ENCODE measurements at regions not wholly inside any gene's neighbourhood (a gene's known extent, or its start where the extent isn't known, plus 50 kb on each side); places are given as distances from the start of the nearest gene placed in this dataset.
"Not testable (repeated sequence)": the region's sequence is repeated elsewhere in the genome, so short reads cannot be mapped to it uniquely, and the experiment has no call there.

- DNase-seq, result no peak
These were observed 490.7 kb downstream of the TDRD3 start for GRCh38 chr13:60887711-60888110.

GRCh38 chr13:60881507-60881906, 484.5 kb downstream of the TDRD3 start:
- no peak for DNase-seq

- DNase-seq, result no peak
These were observed 476.1 kb downstream of the TDRD3 start for GRCh38 chr13:60873116-60873515.

- DNase-seq, result no peak
These were observed 473.1 kb downstream of the TDRD3 start for GRCh38 chr13:60869941-60870613.

- no peak for DNase-seq
These were observed 472.2 kb downstream of the TDRD3 start for GRCh38 chr13:60869225-60869624.

- no peak for DNase-seq
These were observed 465.0 kb downstream of the TDRD3 start for GRCh38 chr13:60862036-60862435.

GRCh38 chr13:60857698-60858097, 460.7 kb downstream of the TDRD3 start:
- DNase-seq, result no peak

GRCh38 chr13:60852886-60853285, 455.9 kb downstream of the TDRD3 start:
- no peak for DNase-seq

- no peak for DNase-seq
These were observed 454.4 kb downstream of the TDRD3 start for GRCh38 chr13:60851378-60851777.

GRCh38 chr13:60850526-60850925, 453.5 kb downstream of the TDRD3 start:
- DNase-seq, result no peak

- DNase-seq, result no peak
These were observed 441.6 kb downstream of the TDRD3 start for GRCh38 chr13:60838581-60838980.

- DNase-seq, result no peak
These were observed 440.8 kb downstream of the TDRD3 start for GRCh38 chr13:60837806-60838205.

- no peak for DNase-seq
These were observed 439.8 kb downstream of the TDRD3 start for GRCh38 chr13:60836821-60837220.

GRCh38 chr13:60811581-60811980, 414.6 kb downstream of the TDRD3 start:
- no peak for DNase-seq

- not testable (repeated sequence) for DNase-seq
These were observed 408.6 kb downstream of the TDRD3 start for GRCh38 chr13:60805640-60806039.

- DNase-seq, result no peak
These were observed 401.5 kb downstream of the TDRD3 start for GRCh38 chr13:60798503-60798902.

- DNase-seq, result no peak
These were observed 400.1 kb downstream of the TDRD3 start for GRCh38 chr13:60797112-60797511.

GRCh38 chr13:60794751-60795150, 397.7 kb downstream of the TDRD3 start:
- DNase-seq, result no peak

- DNase-seq, result no peak
These were observed 393.6 kb downstream of the TDRD3 start for GRCh38 chr13:60790620-60791019.

- DNase-seq, result no peak
These were observed 391.3 kb downstream of the TDRD3 start for GRCh38 chr13:60788156-60788829.

GRCh38 chr13:60787083-60787482, 390.1 kb downstream of the TDRD3 start:
- no peak for DNase-seq

GRCh38 chr13:60772726-60773125, 375.7 kb downstream of the TDRD3 start:
- no peak for DNase-seq

GRCh38 chr13:60765700-60766411, 368.8 kb downstream of the TDRD3 start:
- DNase-seq, result no peak

GRCh38 chr13:60759499-60759898, 362.5 kb downstream of the TDRD3 start:
- DNase-seq, result no peak

Data from T-helper 2 cell (primary cell).